ENCODE measurements at regions not wholly inside any gene's neighbourhood (a gene's known extent, or its start where the extent isn't known, plus 50 kb on each side); places are given as distances from the start of the nearest gene placed in this dataset.

DNA sequence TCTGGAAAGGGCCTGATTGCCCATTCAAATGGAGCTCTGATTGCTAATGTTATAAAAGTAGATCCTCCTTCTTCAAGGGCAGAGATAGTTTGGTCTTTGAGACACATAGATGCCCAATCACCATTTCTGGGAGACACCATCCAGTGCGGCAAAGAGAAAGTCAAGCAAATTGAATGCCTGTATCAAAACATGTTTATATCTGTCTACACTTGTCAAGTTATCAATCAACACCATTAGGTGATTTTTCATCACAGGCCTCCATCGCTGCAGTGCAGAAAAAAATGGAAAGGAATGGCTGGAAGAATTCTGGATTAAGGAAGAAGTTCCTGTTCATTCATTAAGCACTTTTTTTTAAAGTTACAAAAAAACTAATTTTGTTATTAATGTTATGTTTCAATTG, 54.8 kb upstream of the ZFP64 start:
- no peak for TF ChIP-seq CTCF (IDR thresholded peaks at IDR 0.05; ENCODE audit: low read length)
- TF ChIP-seq EZH2phosphoT487 (IDR thresholded peaks at IDR 0.05; ENCODE audit: low read length), result no peak
- TF ChIP-seq EZH2 (optimal IDR thresholded peaks at IDR 0.05; ENCODE audit: low read depth, low read length), result no peak

All from MM.1S (cell line).